Activated CD8-positive, alpha-beta memory T cell treated with anti-CD3 and anti-CD28 coated beads, Interleukin-2, amount 50 U/mL, for 48 hours (primary cell): ENCODE measurements at regions not wholly inside any gene's neighbourhood (a gene's known extent, or its start where the extent isn't known, plus 50 kb on each side); places are given as distances from the start of the nearest gene placed in this dataset.

Experiments
- DNase-seq: peaks from one replicate; pipeline ENCODE4 v3.0.0-alpha.2; 2020

DNA sequence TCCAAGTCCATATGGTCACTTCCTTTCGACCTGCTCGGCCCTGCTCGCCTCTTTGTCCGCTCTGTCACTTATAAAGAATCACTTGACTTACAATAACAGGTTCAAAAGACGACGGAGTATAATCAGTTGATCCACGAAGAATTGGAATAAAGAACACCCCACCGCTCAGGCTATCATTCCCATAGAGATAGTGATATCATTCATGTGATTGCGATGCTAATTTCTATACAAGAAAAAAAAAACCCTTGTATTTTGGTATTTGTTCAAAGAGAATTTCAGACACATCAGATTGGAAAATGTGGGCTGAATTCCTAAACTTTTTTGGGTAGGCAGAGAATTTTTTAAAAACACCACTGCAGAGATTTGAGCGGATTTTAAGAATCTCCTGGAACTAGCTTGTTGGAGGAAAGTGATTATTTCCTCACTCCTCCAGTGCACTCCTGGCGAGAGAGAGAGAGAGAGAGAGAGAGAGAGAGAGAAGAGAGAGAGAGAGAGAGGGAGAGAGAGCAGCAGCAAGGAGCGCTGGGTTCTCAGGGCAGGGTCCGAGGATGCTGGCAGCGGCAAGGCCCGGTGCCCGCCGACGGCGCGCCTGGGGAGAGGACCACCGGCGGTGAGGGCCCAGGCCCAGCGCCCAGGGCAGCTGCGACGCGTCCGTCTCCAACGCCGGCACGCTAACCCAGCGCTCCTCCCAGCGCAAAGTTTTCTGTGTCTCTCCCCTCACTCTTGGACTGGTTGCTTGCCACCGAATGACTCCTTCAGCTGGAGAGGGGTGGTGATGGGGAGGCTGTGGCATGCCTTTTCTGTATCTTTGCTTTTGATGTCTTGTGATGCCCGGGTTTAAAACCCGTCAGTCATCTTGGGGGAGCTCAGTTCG lies 149.0 kb upstream of the ZNF536 start:
- DNase-seq = no peak

DNA sequence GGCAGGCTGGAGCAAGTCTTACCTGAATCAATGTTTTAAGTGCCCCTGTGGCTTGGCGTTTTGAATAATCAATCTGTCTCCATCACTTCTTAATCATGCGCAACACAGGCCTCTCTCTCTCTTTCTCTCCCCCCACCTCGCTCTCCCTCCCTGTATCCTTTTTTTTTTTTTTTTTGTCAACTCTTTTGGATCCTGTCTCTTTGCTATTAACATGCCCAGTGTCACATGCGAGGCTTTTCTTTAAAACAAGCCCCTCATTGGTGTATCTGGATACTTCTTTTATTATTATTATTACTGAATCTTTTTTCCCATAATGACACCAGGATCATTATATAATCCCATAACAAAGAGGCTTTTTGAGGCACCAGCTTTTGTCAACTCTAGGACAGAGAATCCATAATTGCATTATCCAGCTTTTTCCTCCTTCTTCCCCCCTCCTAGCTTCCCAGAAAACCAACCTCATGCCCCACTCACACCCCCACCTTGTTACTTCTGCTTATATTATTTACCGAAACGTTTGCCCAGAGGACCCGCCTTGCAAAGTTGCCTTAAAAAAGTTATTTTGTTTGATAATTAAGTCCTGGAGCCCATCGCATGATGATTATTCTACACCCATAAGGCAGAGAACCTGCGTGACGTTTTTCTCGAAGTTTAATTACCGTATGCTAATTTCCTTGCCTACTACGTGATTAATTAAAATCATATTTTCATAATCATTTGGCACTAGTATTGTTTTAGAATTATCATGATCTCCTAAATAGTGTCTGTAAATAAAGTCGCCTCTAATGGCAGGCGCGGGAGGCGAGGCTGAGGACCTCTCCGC lies 148.1 kb upstream of the ZNF536 start:
- DNase-seq = no peak

DNA sequence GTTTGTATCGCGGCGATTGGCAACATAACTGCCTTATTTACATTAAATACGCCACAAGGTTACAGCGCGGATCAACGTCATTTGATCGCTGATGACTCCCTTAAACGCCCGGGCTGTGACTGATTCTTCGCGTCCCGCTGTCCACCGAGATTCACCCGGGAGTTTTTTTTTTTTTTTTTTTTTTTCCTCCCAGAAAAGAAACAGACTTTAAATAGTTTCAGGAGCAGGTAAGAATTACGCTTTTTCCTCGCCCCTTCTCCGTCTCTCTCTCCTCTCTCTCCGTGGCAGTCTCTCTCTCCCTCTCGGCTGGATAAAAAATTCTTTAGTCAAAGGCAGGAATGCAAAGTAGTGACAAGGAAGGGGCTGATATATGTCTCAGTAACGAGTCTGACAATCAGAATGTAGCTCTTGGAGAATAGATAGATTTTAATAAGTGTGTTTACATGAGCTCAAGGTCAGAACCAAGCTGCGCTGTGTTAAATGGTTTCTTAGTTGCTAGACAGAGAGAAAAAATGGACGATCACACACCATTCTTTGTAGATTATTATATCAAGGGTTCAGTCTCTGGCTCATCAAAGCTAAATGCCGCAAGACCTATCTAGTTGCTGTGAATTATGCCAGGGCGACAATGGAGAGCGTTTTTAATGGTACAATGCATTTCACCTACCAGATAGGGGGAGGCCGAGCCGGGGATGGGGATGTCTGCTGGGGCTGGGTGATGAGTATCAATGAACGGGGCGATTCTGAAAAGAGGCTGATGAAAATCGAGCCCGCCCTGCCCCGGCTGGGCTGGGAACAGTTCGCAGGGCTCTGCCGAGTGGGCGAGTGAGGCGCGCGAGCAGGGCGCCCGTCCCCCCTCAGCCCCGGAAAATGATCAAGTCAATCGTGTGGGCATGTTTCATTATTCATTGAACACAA lies 147.2 kb upstream of the ZNF536 start:
- DNase-seq = no peak

DNA sequence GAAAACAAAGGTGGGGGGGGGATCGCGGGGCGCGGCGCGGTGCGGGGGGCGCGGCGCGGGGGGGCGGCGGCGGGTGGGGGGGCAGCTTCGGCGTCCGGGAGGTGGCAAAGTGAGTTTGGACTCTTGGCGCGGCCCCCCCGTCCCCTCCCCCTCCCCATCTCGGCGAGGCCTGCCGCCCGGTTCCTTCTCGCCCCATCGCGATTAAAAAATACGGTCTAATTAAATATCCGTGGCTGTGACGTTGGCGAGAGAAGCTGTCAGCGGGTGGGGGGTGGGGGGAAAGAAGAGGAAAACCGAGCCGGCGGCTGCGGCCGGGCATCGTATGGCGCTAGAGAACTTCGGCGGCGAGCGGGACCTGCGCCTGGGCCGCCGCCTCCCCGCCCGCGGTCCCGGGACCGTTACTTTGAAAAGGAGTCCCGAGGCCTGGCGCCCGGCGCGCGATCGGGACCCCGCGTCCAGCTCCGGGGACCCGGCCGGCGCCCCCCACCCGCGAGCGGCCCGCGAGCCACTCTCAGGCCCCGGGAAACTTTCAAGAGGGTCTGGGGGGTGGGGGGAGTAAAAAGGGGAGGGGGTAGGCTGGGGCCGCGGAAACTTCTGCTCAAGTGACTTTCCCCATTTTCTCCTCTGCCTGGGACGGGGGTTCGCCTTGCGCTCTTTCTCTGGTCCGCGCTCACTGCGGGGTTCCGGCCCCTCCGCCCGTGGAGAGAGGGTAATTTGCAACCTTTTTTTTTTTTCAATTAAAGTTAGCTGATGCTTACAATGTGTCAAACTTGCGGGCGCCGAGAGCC lies 146.3 kb upstream of the ZNF536 start:
- DNase-seq = no peak

DNA sequence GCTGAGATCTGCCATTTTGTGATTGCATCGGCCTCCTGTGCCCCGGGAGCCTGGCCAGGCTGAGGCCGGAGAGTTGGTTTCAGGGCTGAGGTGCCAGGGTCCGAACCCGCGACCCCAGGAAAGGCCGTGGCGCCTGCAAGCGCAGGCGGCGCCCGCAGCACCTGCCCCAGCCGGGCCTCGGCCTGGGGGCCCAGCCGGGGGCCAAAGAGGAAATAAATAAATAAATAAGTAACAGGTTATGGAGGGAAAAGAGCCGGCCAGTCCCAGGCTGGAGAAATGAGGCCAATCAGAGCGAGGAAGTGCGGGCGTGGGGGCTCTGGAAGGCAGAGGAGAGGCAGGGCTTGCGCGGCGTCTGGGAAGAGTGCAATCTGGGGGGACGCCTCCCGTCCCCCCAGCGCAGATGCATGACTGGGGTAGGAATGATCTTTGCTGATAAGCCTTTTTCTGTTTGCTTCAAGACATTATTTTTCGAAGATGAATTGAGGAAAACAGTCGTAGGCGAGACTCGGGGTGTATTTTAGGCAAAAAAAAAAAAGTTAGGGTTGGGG lies 145.6 kb upstream of the ZNF536 start:
- no peak for DNase-seq

DNA sequence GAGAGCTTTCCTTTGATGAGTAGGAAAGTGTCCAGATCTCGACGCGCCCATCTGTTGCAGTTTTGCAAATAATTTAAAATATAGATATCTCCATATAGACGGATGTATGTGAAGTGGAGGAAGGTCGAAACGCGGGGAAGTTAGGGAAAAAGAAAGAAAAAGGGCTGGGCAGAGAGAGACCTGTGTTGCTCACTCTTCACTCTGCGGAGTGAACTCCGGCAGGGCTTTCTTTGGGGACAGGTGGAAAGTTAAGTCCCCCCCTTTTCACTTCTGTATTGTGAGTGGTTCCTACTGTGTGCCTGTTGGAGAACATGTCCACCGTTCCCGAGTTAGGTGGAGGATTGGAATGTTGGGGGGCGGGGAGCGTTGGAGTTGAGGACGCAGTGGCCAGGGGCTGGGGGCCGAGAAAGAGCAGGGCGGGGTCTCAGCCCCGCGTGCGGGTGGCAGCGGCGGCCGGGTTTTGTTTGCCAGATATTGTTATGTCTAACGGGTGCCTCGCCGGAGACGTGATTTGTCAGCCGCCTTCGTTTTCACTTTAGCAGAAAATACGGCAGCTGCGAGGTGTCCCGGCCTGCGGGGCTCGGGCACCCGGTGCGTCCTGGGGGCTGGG lies 145.1 kb upstream of the ZNF536 start:
- DNase-seq = no peak

DNA sequence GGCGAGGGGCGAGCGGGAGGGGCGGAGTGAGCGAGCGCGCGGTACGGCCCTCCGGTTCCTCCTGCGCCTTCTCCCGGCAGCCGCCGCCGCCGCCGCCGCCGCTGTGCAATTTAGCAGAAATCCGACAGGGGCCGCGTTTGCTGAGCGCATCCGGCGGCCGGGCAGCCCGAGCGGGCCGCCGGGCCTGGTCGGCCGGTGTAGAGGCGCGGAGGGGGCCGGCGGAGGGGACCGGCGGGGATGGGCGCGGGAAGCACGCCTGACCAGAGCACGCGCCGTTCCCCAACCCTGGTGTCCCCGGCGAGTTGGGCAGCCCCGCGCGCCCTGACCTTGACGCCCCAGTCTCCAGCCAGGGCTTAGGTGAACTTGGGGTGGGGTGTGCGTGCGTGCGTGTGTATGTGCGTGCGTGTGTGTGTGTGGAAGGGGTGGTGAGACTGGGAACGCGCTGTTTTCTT lies 144.5 kb upstream of the ZNF536 start:
- peak; percentile 85 for DNase-seq

DNA sequence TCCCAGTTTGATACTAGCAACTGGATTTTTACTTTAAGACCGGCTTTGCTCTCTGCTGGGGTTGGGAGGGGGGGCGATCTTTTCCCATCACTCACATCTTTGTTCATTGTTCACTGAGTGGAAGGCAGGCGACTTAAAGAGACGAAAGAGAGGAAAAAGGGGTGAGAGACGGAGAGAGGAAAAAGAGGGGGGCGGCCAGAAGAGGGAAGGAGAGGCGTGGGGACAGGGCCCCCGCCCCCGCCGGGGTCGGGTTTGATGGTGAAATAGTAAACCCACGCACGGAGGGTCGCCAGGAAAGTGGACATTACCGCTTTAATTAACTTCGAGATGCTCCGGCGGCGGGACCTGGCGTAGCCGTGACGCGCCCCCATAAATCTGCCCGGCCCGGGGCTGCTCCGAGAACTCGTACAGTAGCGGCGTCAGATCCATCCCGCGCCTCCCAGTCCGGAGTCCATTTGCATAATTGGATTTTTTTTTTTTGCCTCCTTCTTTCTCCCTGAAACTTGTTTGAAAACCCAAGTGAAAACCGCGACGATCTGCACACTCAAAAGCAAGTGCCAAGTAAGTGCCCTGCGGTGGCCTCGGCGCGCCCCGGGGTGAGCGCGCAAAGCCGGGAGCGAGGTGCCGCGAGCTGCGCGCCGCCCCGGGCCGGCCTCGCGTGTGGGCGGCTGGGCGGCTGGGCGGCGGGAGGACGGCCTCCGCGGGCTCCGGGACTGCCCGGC lies 143.9 kb upstream of the ZNF536 start:
- DNase-seq = no peak

DNA sequence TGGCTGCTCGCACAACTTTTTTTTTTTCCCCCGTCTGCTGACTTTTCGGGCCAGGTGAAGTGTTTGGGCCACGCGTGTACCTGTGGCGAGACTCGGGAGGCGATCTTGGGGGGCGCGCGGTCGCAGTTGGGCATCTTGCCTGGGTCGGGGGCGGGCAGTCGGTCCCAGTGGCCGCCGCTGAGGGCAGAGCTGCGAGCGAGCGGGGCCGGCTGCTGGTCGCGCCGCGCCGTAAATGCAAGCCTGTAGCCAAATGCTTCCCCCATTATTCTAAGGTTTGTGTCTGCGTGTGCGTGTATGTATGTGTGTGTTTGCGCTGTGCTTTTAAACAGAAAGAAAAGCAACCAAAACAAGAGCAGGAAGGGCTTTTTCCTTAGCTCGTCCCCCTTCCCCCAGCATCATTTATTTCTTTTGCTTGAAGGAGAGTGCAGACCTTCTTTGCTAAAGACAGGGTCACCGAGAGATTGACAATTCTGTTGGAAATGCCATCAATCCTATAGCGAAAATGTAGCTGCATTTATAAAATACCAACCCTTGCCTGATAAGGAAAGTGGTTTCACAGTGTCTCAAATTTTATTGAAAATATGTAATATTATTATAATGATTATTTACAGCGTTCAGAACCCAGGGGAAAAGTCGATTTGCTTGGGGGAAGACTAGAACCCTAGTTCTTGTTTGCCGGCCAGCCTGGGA lies 143.2 kb upstream of the ZNF536 start:
- DNase-seq = no peak

DNA sequence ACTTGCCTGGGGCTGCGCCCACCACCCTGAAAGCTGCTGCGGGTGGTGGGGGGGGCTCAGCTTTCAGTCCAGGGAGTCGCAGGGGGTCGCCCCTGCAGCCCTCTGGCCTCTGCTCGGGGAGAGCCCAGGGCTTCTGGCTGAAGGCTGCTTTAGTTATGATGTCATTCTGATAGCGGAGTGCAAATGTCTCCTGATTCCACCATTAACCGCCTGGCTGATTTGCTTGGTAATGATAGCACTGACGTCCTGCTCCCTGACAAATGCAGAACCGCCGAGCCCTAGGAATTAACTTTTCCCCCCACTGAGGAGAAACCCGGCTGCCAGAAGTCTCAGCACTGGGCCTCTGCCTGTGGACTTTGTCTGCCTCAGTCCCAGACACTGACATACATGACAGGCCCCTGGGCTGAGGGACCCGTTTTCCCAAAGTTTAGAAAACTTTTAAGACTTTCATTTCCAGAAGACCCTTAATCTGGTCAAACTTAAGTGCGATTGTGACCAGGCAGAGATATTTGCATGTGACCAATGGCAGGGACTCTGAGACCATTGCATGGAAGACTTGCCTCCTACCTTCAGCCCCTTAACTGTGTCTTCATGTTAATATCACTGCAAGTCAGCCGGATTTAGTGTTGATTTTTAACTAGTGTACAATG lies 142.5 kb upstream of the ZNF536 start:
- DNase-seq = no peak

DNA sequence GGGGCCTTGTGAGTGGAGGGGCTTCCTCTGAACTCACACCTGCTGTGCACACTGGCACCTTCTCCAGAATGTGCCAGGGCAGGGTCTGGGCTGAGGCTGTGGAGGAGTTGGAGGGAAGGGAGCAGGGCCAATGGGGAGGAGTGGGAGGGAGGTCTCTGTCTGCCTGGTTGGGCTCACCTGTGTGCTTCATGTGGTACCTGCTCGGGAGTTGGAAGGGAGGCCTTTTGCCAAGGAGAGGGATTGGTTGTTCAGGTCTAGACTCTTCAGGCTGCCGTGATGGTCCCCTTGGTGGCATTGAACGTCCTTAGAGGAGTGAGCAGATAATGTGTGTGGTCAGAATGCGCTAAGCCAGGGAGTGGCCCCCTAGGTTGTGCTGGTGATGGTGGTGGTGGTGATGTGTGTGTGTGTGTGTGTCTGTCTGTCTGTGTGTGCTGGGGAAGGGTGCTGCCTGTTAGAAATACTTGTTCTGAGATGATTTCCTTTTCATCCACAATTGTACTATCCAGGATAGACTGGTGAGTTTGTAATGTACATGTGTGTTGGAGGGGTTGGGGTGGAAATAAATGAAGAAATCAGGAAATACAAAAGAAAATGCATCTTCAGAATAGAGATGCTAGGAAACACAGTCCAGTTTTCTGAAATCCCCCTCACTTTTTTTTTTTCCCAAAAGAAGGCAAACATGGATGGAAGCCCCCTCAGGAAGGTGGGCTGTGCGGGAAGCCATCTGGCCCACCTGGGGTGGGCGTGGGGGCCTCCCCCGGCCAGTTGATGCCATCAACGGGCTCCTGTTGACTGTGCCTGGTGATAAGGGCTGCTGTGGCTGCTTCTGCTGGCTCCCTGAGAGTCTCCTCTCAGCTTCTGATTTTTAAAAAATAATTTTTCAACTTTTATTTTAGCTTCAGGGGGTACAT lies 140.5 kb upstream of the ZNF536 start:
- no peak for DNase-seq

DNA sequence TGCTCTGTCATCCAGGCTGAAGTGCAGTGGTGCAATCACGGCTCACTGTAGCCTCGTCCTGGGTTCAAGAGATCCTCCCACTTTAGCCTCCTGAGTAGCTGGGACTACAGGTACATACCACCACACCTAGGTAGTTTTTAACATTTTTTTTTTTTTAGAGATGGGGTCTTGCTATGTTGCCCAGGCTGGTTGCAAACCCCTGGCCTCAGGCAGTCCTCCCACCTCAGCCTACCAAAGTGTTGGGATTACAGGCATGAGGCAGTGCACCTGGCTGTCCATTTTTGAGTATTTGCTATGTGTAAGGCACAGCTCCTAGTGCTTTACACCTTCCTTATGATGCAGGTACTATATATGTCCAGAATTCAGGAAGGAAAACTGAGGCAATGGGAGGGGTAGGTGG lies 138.8 kb upstream of the ZNF536 start:
- DNase-seq = no peak

DNA sequence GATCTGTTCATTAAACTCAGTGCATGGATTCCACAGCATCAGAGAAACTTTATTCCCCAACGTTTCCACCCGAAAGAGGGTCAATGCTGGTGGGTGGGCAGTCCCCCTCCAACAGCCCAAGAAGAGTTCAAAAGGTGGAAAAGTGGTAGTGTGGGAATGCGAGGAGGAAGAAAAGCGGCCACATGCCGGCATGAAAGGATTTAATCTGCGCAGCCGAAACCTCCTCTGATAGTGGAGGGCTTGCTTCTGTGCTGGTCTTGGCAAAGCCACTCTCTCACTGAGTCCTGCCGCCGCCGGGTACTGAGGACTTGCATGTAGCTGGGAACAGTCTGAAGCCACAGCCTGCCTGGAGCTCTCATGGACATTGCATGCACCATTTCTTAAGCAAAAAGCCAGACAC lies 136.2 kb upstream of the ZNF536 start:
- DNase-seq = no peak

DNA sequence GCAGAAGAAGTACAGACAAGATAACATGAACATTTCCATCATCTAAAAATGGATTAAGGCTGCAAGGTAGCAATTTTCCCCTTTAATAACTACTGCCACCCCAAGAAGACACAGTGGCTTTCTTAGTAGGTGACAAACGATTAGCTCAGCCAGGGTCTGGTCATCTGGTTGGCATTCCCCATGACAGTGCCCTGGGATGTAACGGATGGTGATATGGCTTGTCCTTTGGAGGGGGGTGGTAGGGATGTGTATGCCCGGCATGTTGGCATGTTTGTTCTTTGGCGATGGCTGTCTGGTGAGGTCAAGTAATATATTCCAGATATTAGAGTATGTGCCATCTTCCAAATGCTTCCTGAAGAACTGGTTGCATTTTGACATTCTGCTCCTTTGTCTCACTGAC lies 135.6 kb upstream of the ZNF536 start:
- no peak for DNase-seq

DNA sequence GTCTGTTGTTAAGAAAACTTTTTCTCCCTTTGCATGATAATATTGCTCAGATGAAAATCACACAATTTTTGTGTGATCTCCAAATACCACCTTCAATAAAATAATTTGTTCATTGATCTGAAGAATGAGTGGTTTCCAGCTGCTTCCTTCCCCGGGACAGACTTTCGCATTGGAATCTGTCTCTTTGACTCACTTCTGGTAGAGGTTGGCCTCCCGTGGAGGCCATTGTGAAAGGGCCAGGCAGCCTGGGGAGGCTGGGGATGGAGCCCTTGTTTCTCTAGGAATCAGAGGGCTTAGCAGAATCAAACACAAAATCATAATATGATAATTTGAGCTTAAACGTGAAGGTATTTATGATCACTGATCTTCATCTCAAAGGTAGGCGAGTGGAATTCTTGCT lies 135.0 kb upstream of the ZNF536 start:
- no peak for DNase-seq

DNA sequence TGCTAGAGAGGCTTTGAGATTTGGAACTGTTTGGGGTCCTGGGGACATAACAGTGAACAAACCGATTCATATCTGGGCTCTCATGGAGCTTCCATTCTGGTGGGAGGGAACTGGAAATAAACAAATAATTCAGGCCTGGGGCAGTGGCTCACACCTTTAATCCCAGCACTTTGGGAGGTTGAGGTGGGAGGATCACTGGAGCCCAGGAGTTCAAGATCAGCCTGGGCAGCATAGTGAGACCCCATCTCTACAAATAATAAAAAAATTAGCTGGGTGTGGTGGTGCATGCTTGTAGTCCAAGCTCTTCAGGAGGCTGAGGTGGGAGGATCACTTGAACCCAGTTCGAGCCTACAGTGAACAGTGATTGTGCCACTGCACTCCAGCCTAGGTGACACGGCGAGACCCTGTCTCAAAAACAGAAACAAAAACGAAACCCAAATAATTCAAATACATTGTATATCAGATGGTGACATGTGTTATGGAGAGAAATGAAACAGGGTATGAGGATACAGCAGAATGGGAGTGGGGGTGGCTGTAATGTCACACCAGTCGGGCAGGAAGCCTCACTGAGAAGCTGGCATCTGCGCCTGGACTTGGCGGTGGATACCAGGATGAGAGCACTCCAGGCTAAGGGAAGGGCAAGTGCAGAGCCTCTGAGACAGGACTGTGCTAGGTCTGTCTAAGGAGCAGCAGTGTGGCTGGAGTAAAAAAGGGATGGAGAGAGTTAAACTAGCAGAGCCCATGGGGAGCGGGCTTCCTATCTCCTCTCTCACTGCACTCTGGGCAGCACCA lies 131.1 kb upstream of the ZNF536 start:
- no peak for DNase-seq

DNA sequence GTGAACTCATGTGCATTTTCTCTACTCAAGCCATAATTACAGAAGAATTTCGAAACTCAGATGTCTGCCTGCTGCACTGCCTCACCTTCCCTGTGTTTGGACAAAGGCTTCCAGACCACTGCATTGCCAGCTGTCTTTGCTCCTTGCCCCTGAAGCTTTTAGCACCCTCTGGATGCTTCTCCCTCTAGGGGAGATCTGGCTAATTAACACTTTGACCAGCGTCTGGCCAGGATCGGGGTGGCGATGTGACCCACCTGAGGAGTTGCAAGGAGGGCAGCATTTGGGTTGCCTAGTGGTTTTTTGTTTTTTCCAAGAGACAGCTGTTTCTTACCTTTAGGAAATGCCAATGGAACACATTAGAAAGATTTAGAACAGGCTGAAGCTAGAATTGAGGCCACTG lies 127.7 kb upstream of the ZNF536 start:
- no peak for DNase-seq
